ENCODE measurements at regions not wholly inside any gene's neighbourhood (a gene's known extent, or its start where the extent isn't known, plus 50 kb on each side); places are given as distances from the start of the nearest gene placed in this dataset.

GRCh38 chr14:34330846-34331245, 131.2 kb downstream of the SPTSSA start:
- no peak for FAIRE-seq
- H3K79me2 ChIP-seq (ENCODE audit: control insufficient read depth, insufficient read depth, low read length), result no peaks in the 10 kb centered on the region
- no peak overlapping the region for H3K9ac ChIP-seq (ENCODE audit: insufficient read depth in 1 of 2, low read depth in 2 of 2, low read length in 2 of 2)
- H3K9me3 ChIP-seq (replicated peaks; ENCODE audit: control insufficient read depth, insufficient read depth, low read depth, low read length), result no peaks in the 10 kb centered on the region
- in situ Hi-C loops (cut with MboI) (loop anchor here (25.0 kb wide), 1 partner anchor 1081 kb away; the partner anchor contains the start of gene NFKBIA), intact Hi-C loops (cut with micrococcal nuclease) (loop anchor here (2.0 to 10.0 kb wide), 3 partner anchors 168 to 1084 kb away; no protein-coding TSS in a partner anchor)
- no peaks in the 10 kb centered on the region for H3K27me3 ChIP-seq (ENCODE audit: control insufficient read depth in 2 of 2, insufficient read depth in 2 of 2, low read length in 2 of 2)
- CTCF ChIA-PET (ENCODE audit: low intra/inter-chr PET ratio), result no interaction called here
- no peak overlapping the region for H3K4me2 ChIP-seq (ENCODE audit: insufficient read depth, low read length)
- no peak for DNase-seq (ENCODE audit: extremely low read depth in 1 of 4, low spot score in 3 of 4)
- no peak overlapping the region for H2AFZ ChIP-seq (ENCODE audit: low read depth, low read length)
- no peaks in the 10 kb centered on the region; a peak in 1 of 5 replicates for H3K4me1 ChIP-seq (replicated peaks in 1 of 2; ENCODE audit: control insufficient read depth in 2 of 2, insufficient read depth in 2 of 2, low read length in 2 of 2)
- no peaks in the 10 kb centered on the region for H3K9me1 ChIP-seq (ENCODE audit: control insufficient read depth, insufficient read depth, low read length)
- no peaks in the 10 kb centered on the region for H3K36me3 ChIP-seq (ENCODE audit: control insufficient read depth, insufficient read depth, low read length)
- POLR2A ChIA-PET, result interaction anchor here (0.7 kb wide), 1 partner anchor 247 kb away, joined by 3 read pairs; no protein-coding TSS in a partner anchor
- no peak overlapping the region for H3K4me3 ChIP-seq
- no peak overlapping the region for H3K27ac ChIP-seq (ENCODE audit: extremely low read depth, low read depth, low read length)
- no peak for ATAC-seq
- no TSS peak for BruUV-seq (replicated peaks)
- 0% methylated on average over 1 of the region's 1 CpG for WGBS (ENCODE audit: insufficient coverage, low coverage, missing lambda C conversion rate)
- no peaks in the 10 kb centered on the region for H4K20me1 ChIP-seq (replicated peaks; ENCODE audit: control insufficient read depth, insufficient read depth, low read length)
- TF ChIP-seq, protein P1, sequence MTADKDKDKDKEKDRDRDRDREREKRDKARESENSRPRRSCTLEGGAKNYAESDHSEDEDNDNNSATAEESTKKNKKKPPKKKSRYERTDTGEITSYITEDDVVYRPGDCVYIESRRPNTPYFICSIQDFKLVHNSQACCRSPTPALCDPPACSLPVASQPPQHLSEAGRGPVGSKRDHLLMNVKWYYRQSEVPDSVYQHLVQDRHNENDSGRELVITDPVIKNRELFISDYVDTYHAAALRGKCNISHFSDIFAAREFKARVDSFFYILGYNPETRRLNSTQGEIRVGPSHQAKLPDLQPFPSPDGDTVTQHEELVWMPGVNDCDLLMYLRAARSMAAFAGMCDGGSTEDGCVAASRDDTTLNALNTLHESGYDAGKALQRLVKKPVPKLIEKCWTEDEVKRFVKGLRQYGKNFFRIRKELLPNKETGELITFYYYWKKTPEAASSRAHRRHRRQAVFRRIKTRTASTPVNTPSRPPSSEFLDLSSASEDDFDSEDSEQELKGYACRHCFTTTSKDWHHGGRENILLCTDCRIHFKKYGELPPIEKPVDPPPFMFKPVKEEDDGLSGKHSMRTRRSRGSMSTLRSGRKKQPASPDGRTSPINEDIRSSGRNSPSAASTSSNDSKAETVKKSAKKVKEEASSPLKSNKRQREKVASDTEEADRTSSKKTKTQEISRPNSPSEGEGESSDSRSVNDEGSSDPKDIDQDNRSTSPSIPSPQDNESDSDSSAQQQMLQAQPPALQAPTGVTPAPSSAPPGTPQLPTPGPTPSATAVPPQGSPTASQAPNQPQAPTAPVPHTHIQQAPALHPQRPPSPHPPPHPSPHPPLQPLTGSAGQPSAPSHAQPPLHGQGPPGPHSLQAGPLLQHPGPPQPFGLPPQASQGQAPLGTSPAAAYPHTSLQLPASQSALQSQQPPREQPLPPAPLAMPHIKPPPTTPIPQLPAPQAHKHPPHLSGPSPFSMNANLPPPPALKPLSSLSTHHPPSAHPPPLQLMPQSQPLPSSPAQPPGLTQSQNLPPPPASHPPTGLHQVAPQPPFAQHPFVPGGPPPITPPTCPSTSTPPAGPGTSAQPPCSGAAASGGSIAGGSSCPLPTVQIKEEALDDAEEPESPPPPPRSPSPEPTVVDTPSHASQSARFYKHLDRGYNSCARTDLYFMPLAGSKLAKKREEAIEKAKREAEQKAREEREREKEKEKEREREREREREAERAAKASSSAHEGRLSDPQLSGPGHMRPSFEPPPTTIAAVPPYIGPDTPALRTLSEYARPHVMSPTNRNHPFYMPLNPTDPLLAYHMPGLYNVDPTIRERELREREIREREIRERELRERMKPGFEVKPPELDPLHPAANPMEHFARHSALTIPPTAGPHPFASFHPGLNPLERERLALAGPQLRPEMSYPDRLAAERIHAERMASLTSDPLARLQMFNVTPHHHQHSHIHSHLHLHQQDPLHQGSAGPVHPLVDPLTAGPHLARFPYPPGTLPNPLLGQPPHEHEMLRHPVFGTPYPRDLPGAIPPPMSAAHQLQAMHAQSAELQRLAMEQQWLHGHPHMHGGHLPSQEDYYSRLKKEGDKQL (CRISPR knock-in tag; IDR thresholded peaks at IDR 0.05; ENCODE audit: borderline replicate concordance), result no peak
- TF ChIP-seq SMARCB1 (IDR thresholded peaks at IDR 0.05; ENCODE audit: insufficient read length, low read depth) (no peak), ETV1 (tag; conservative IDR thresholded peaks at IDR 0.05; ENCODE audit: low read depth) (no peak), ETV6 (IDR thresholded peaks at IDR 0.05; ENCODE audit: borderline replicate concordance in 1 of 2, low read depth in 2 of 2, low read length in 1 of 2) (no peak), ETV6 (CRISPR knock-in tag; IDR thresholded peaks at IDR 0.05; ENCODE audit: borderline replicate concordance) (no peak), ZNF398 (CRISPR knock-in tag; IDR thresholded peaks at IDR 0.05) (no peak), RB1 (IDR thresholded peaks at IDR 0.05; ENCODE audit: low read depth) (no peak), ZKSCAN3 (CRISPR knock-in tag; IDR thresholded peaks at IDR 0.05) (no peak), E2F6 (IDR thresholded peaks at IDR 0.05; ENCODE audit: borderline replicate concordance in 1 of 2, extremely low read depth in 1 of 2, insufficient read depth in 1 of 2, insufficient read length in 1 of 2, low read depth in 1 of 2, low read length in 1 of 2, poor library complexity in 1 of 2, severe bottlenecking in 1 of 2) (no peak)
- TF ChIP-seq, protein P2, sequence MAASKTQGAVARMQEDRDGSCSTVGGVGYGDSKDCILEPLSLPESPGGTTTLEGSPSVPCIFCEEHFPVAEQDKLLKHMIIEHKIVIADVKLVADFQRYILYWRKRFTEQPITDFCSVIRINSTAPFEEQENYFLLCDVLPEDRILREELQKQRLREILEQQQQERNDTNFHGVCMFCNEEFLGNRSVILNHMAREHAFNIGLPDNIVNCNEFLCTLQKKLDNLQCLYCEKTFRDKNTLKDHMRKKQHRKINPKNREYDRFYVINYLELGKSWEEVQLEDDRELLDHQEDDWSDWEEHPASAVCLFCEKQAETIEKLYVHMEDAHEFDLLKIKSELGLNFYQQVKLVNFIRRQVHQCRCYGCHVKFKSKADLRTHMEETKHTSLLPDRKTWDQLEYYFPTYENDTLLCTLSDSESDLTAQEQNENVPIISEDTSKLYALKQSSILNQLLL (CRISPR knock-in tag; IDR thresholded peaks at IDR 0.05; ENCODE audit: borderline replicate concordance), result no peak

Data from K562 (cell line).